Glutamatergic neuron (in vitro differentiated cells): ENCODE measurements at regions not wholly inside any gene's neighbourhood (a gene's known extent, or its start where the extent isn't known, plus 50 kb on each side); places are given as distances from the start of the nearest gene placed in this dataset.

Experiments
- DNase-seq: peaks from one replicate; pipeline ENCODE4 v3.0.0; 2022
- H3K27ac Mint-ChIP-seq: one replicate; pipeline ENCODE4 v1.8.0; 2020; ENCODE audit warnings: mild to moderate bottlenecking, mixed read lengths, inconsistent platforms; ENCODE audit not compliant: unreplicated experiment
- H3K27me3 Mint-ChIP-seq: one replicate; pipeline ENCODE4 v1.8.0; 2020; ENCODE audit warnings: mild to moderate bottlenecking, moderate library complexity, mixed read lengths, inconsistent platforms; ENCODE audit not compliant: unreplicated experiment
- H3K36me3 Mint-ChIP-seq: one replicate; pipeline ENCODE4 v1.8.0; 2020; ENCODE audit warnings: mild to moderate bottlenecking, mixed read lengths, inconsistent platforms; ENCODE audit not compliant: unreplicated experiment
- H3K4me1 Mint-ChIP-seq: one replicate; pipeline ENCODE4 v1.8.0; 2020; ENCODE audit warnings: mild to moderate bottlenecking, low read depth, mixed read lengths, inconsistent platforms; ENCODE audit not compliant: unreplicated experiment
- H3K4me3 Mint-ChIP-seq: one replicate; pipeline ENCODE4 v1.8.0; 2020; ENCODE audit warnings: mild to moderate bottlenecking, mixed read lengths, inconsistent platforms; ENCODE audit not compliant: unreplicated experiment
- H3K9me3 Mint-ChIP-seq: one replicate; pipeline ENCODE4 v1.8.0; 2020; ENCODE audit warnings: mild to moderate bottlenecking, moderate library complexity, mixed read lengths, inconsistent platforms; ENCODE audit not compliant: unreplicated experiment
- CTCF ChIP-seq: fragments of 200-600 bp; sonication (generic); IDR thresholded peaks from one replicate; pipeline ENCODE4 v1.5.0; 2021; ENCODE audit not compliant: partially characterized antibody, unreplicated experiment

DNA sequence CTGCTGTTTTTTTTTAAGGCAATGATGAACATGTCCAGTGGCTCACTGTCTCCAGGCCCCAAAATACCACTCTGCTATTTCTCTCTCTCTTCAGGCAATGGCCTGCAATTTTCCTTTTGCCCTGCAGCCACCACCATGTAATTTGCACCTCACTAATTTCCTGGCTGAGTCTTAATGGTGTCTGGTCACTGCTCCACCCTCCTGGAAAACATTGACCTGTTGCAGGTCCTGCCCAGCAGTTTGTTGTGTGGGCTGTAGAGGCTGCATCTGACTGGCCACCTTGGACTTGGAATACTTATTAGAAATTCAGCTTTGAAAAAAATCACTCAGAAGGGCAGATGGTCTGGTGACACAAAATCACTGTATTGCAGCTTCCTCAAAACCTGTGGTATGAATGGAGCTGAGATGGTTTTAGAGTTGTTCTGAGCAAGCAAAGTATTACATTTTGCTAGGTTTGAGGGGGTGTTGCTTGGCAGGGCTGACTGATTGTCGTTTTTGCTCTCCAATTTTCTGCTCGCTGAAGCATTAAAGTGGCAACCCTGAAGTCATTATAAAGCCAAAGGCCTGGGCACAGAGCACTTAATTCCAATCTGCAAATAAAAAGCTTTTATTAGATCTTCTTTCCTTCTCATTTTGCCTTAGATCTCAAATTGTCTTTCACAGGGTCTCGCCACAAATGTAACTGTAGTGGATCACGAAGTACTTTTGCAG is 134.8 kb downstream of the TMEM174 start:
- no peak overlapping the region for H3K4me3 Mint-ChIP-seq
- DNase-seq = no peak
- H3K27ac Mint-ChIP-seq = no peak overlapping the region
- peaks cover 15% of the 10 kb centered on the region for H3K4me1 Mint-ChIP-seq
- H3K9me3 Mint-ChIP-seq = peaks cover 5% of the 10 kb centered on the region
- peaks cover 18% of the 10 kb centered on the region for H3K27me3 Mint-ChIP-seq
- H3K36me3 Mint-ChIP-seq = peaks cover 12% of the 10 kb centered on the region
- no peak for TF ChIP-seq CTCF

DNA sequence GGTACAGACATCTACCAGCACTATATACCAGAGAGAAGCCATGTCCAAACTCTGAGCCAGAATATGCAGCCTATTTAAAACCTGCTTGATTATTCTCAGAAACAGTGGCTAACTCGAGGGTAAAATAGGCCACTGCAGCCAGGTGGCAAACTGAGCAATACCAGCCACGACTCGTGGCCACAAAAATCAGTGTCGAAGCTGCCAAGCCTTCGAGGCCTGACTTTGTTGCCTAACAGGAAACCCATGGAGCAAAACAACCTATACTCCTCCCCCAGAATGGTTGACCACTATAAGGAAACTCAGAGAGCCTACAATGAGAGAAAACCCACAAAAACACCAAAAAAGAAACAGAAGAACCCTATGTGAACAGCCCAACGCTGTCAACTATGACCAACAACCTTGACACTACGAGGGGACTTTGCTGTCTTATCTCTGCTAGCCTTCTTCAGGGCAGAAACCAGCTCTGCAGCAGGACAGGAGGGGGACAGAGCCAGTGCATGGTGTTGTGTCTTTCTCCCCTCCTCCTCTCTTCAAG is 133.8 kb downstream of the TMEM174 start:
- no peak for DNase-seq
- TF ChIP-seq CTCF = no peak
- H3K4me1 Mint-ChIP-seq = peaks cover 18% of the 10 kb centered on the region
- H3K4me3 Mint-ChIP-seq = no peak overlapping the region
- peaks cover 14% of the 10 kb centered on the region for H3K36me3 Mint-ChIP-seq
- H3K9me3 Mint-ChIP-seq = peaks cover 6% of the 10 kb centered on the region
- H3K27me3 Mint-ChIP-seq = peaks cover 25% of the 10 kb centered on the region
- H3K27ac Mint-ChIP-seq = no peak overlapping the region

DNA sequence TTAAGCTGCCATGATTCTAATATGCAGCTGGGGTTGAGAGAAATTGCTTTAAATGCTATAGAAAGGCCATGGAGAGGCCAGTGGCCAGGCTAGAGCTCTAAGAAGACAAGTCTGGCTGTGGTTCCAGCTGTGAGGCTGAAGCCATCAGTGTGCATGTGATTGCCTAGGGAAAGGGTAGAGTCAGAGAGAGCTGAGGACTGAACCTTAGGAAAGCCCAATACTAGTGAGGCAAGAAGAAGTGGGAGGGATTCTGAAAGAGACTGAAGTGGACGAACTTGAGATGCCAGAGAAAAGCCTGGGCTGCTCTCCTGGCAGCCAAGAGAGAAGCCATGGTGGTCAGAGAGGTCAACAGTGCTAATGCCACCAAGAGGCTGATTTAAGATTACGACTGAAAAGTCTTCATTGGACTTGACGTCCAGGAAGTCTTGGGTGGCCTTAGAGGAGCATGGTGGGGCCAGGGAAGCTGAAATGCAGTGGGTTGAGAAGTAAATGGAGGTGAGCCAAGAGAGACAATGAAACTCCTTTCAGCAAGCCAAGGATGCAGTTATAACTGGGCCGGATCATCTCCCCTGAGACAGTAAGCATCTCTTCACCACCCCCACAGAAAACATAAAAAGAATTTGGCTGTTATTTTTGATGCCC is 133.2 kb downstream of the TMEM174 start:
- peaks cover 14% of the 10 kb centered on the region for H3K36me3 Mint-ChIP-seq
- peaks cover 6% of the 10 kb centered on the region for H3K9me3 Mint-ChIP-seq
- no peak for DNase-seq
- TF ChIP-seq CTCF = no peak
- H3K27ac Mint-ChIP-seq = no peak overlapping the region
- H3K27me3 Mint-ChIP-seq = peaks cover 28% of the 10 kb centered on the region
- H3K4me1 Mint-ChIP-seq = peaks cover 13% of the 10 kb centered on the region
- no peak overlapping the region for H3K4me3 Mint-ChIP-seq

GRCh38 chr5:73305386-73305785 is 132.4 kb downstream of the TMEM174 start:
- Mint-ChIP-seq H3K27ac (no peak overlapping the region), H3K4me1 (peaks cover 17% of the 10 kb centered on the region), H3K4me3 (no peak overlapping the region)

More at GRCh38 chr5:73305386-73305785, 132.4 kb downstream of the TMEM174 start:
- TF ChIP-seq CTCF = no peak
- Mint-ChIP-seq H3K36me3 (peaks cover 19% of the 10 kb centered on the region), H3K9me3 (peaks cover 6% of the 10 kb centered on the region), H3K27me3 (peaks cover 36% of the 10 kb centered on the region)
- no peak for DNase-seq
